Activated CD4-positive, alpha-beta T cell treated with anti-CD3 and anti-CD28 coated beads, Interleukin-2, amount 10 ng/mL, durations not matched to agents 7 days and 5 days (primary cell): ENCODE measurements at regions not wholly inside any gene's neighbourhood (a gene's known extent, or its start where the extent isn't known, plus 50 kb on each side); places are given as distances from the start of the nearest gene placed in this dataset.

ENCODE experiments used
- CTCF ChIA-PET: fragments of 350-600 bp; sonication (Branson Sonifier 250); formaldehyde crosslinking; loops from one replicate; lab custom pipeline; 2021; ENCODE audit warnings: antibody characterized with exemption; lab: Charles Lee
- POLR2A ChIA-PET: fragments of 350-600 bp; sonication (Branson Sonifier 250); formaldehyde crosslinking; loops from one replicate; lab custom pipeline; 2021; ENCODE audit warnings: antibody characterized with exemption; lab: Charles Lee
- DNase-seq: peaks from one replicate; pipeline ENCODE4 v3.0.0-alpha.2; 2020
- H3K27ac Mint-ChIP-seq: one replicate; pipeline ENCODE4 v1.8.0; 2021; ENCODE audit warnings: mild to moderate bottlenecking, moderate library complexity, mixed read lengths
- H3K27me3 Mint-ChIP-seq: one replicate; pipeline ENCODE4 v1.8.0; 2021; ENCODE audit warnings: mixed read lengths
- H3K36me3 Mint-ChIP-seq: one replicate; pipeline ENCODE4 v1.8.0; 2021; ENCODE audit warnings: low read depth, mixed read lengths
- H3K4me1 Mint-ChIP-seq: one replicate; pipeline ENCODE4 v1.8.0; 2021; ENCODE audit warnings: mixed read lengths
- H3K4me3 Mint-ChIP-seq: one replicate; pipeline ENCODE4 v1.8.0; 2021; ENCODE audit warnings: mild to moderate bottlenecking, moderate library complexity, mixed read lengths
- H3K9me3 Mint-ChIP-seq: one replicate; pipeline ENCODE4 v1.8.0; 2021; ENCODE audit warnings: mixed read lengths

DNA sequence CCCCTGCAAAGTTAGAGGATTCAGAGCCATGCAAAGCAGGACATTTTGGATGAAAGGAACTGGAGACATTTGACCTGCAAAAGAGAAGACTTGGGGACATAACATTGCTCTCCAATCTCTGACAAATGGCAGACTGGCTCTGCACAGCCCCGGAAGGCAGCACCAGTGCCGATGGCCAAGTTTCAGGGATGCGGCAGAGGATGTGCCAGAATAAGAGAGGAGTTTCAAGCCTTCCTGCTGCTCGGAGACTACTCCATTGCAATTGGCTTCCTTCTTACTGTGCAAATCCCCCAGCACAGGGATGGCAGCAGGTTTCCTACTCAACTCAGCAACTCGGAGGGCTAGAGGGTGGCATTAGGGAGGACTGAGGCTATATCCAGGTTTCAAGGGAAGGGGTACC, 268.8 kb upstream of the ZMIZ1 start:
- Mint-ChIP-seq H3K4me3 (no peak overlapping the region), H3K36me3 (no peaks in the 10 kb centered on the region), H3K27ac (no peak overlapping the region), H3K4me1 (no peaks in the 10 kb centered on the region), H3K9me3 (no peaks in the 10 kb centered on the region), H3K27me3 (peaks cover 4% of the 10 kb centered on the region)
- DNase-seq: no peak
- ChIA-PET POLR2A (no interaction called here), CTCF (no interaction called here)

DNA sequence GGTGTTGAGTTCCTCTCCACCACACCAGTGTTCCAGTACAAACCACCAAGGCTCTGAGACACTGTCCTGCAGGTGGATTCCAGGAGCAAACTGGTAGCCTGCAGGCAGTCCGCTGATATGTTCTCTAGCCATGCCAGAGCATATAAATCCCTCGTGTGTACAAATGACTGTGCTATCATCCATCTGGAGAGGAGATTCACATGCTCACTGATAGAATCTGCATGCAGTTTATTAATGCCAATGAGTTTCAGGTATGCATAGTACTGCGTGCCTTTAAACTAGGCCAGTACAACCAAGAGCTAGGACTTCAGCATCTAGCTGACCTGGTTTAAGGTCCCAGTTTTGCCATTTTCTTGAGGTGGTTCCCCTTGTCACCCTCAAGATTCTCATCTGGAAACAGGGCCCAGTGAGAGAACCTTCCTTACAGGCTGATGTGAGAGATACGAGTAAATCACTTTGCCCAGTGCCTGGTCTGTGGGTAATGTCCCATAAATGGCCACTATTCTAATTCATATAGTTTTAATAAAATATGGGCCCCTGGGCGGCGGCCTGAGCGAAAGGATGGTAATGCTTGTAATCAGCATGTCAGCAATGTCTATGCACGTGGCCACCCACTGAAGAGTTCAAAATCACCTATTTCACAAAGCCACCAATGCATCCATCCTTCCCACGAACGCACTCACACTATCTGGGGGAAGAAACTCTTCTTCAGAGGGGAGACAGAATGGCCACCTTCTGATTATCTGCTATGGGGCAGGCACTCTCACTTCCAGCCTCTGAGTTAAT, 268.0 kb upstream of the ZMIZ1 start:
- no peak for DNase-seq
- H3K27me3 Mint-ChIP-seq: peaks cover 4% of the 10 kb centered on the region
- ChIA-PET POLR2A (no interaction called here), CTCF (interaction anchor here (1.6 kb wide), 1 partner anchor 306 kb away, joined by 3 read pairs; no protein-coding TSS in a partner anchor)
- H3K36me3 Mint-ChIP-seq: no peaks in the 10 kb centered on the region
- no peaks in the 10 kb centered on the region for H3K9me3 Mint-ChIP-seq
- no peak overlapping the region for H3K4me3 Mint-ChIP-seq
- H3K27ac Mint-ChIP-seq: no peak overlapping the region
- no peaks in the 10 kb centered on the region for H3K4me1 Mint-ChIP-seq

DNA sequence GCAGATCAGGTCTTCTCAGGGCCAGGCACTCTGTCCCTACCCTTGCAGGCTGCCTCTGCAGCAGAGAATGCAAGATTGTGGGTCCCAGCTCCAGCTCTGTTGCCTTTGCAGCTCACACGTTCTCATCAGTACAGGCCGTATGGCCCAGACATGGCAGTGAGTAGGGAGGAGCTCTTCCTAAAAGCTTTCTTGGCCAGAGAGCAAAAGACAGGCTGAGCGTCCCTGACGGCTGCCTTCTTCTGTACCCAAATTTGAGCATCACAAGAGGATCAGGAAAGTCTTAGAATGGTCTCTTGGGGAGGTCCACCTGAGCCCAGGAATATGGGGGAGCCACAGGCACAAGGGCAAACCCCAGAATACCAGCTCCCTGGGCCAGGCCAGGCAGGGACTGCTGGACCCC, 266.3 kb upstream of the ZMIZ1 start:
- Mint-ChIP-seq H3K4me1 (no peaks in the 10 kb centered on the region), H3K27ac (no peak overlapping the region), H3K9me3 (no peaks in the 10 kb centered on the region), H3K36me3 (no peaks in the 10 kb centered on the region), H3K27me3 (peaks cover 4% of the 10 kb centered on the region), H3K4me3 (no peak overlapping the region)
- ChIA-PET POLR2A (no interaction called here), CTCF (interaction anchor here (1.6 kb wide), 1 partner anchor 304 kb away, joined by 3 read pairs; no protein-coding TSS in a partner anchor)
- DNase-seq: no peak

DNA sequence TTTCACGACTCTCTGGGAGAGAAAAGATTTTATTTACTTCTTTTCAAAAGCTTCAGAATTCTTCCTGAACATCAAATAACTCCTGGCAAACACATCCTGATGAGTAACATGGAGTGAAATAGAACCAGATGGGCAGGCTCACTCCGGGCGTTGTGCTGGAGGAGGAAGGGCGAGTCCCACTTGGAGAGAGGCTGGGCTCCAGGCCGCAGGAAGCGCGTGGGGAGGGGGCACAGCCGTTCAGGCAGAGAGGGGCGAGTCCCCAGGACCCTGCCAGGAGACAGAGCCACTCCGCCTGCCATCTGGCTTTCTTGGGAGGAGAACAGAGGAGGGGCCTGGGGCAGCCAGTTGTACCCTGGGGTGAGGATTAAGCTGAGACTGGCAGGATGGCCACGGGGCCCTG, 265.9 kb upstream of the ZMIZ1 start:
- no peaks in the 10 kb centered on the region for H3K4me1 Mint-ChIP-seq
- DNase-seq: no peak
- H3K27ac Mint-ChIP-seq: no peak overlapping the region
- H3K4me3 Mint-ChIP-seq: no peak overlapping the region
- H3K9me3 Mint-ChIP-seq: no peaks in the 10 kb centered on the region
- H3K36me3 Mint-ChIP-seq: no peaks in the 10 kb centered on the region
- ChIA-PET CTCF (interaction anchor here (1.3 kb wide), 1 partner anchor 8 kb away, joined by 3 read pairs; no protein-coding TSS in a partner anchor), POLR2A (no interaction called here)
- peaks cover 4% of the 10 kb centered on the region for H3K27me3 Mint-ChIP-seq

DNA sequence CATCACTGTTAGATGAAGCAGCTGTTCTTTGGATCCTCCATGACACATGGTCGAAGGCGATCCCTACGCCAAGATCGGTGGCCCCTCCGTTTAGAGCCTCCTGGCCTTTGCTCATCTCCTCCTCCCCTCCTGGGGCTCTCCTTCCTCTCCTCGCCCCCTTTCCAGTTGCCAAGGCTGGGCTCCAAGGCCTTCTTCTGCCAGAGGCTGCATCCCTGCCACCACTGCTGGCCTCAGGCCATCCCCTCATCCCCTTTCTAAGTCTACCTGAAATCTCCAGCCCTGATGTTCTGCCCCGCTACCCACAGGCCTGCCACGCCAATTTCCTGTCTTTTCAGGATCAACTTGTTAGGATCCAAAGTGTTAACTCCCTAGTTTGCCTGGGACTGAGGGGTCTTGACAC, 265.1 kb upstream of the ZMIZ1 start:
- H3K9me3 Mint-ChIP-seq: no peaks in the 10 kb centered on the region
- DNase-seq: no peak
- ChIA-PET CTCF (interaction anchor here (1.3 kb wide), 1 partner anchor 9 kb away, joined by 3 read pairs; no protein-coding TSS in a partner anchor), POLR2A (no interaction called here)
- H3K4me3 Mint-ChIP-seq: no peak overlapping the region
- no peak overlapping the region for H3K27ac Mint-ChIP-seq
- peaks cover 4% of the 10 kb centered on the region for H3K27me3 Mint-ChIP-seq
- no peaks in the 10 kb centered on the region for H3K36me3 Mint-ChIP-seq
- no peaks in the 10 kb centered on the region for H3K4me1 Mint-ChIP-seq

DNA sequence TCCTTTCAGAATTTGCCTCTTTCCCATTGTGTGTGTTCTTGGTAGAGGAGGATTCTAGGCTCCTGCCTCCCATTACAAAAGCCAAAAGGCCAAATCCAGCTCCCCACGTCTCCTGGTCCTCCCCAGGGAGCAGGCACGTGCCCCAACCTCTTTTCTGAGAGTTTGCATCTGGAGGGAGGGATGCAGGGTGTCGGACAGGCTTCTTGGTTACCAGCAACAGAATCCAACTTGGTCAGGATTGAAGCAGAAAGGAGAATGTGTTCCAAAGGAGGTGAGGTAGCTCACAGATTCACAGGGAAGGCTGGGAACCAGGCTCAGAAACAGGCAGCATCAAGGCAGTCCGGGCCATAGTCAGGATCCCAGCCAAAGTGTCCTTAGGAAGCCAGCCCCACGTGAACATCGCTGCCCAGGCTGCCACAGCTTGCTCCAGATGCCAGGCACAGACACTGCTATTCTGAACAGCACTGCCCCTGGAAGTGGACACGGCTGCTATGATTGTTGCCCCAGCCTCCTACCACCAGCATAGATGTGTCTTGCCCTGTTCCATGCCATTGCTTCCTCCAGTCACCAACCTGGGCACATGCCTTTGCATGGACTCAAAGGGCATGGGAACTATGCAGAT, 264.2 kb upstream of the ZMIZ1 start:
- Mint-ChIP-seq H3K9me3 (no peaks in the 10 kb centered on the region), H3K27ac (no peak overlapping the region), H3K27me3 (peaks cover 4% of the 10 kb centered on the region), H3K4me3 (no peak overlapping the region), H3K36me3 (no peaks in the 10 kb centered on the region), H3K4me1 (no peaks in the 10 kb centered on the region)
- no peak for DNase-seq
- POLR2A ChIA-PET: no interaction called here
- CTCF ChIA-PET: no interaction called here

DNA sequence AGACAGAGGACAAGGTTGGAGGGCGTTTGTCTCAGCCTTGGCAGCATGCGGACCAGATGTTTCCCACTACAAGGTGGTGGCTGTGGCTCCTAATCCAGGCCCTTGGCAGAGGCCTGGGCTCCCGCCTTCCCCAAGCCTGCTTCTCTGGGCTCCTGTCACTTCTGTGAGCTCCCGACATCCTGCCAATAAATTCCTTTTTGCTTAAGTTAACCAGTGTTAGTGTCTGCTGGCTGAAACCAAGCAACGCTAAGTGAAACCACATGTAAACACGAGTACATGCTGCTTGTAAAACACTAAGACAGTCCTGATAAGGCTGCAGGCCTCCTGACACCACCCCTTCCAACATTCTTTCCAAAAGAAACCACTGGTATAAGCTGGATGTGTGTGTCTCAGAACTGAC, 263.6 kb upstream of the ZMIZ1 start:
- Mint-ChIP-seq H3K36me3 (no peaks in the 10 kb centered on the region), H3K27ac (no peak overlapping the region), H3K4me1 (no peaks in the 10 kb centered on the region), H3K27me3 (peaks cover under 1% of the 10 kb centered on the region), H3K4me3 (no peak overlapping the region), H3K9me3 (no peaks in the 10 kb centered on the region)
- CTCF ChIA-PET: no interaction called here
- POLR2A ChIA-PET: no interaction called here
- DNase-seq: no peak

DNA sequence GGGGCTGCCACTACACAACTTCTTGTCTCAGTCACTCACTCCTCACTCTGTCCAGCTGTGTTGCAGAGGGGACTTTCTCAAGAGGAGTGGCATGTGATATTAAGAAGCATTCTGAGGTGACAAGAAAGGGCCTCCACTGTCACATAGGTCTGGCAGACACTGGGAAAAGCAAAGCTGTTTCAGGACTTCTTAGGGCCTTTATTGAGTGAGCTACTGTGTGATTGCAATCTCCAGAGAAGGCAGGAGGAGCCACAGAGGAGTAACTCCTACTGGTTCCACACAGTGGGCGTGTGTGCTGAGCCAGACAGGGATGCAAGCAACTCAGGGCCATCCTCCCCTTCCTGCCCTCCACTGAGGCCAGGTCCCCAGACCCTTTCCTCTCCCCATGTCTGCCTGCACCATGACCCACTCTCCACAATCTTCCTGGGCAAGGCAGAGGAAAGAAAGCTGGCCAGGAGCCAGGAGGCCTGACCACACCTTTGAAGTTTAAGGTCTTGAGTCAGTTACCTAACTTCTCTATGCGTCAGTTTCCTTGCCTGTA, 262.0 kb upstream of the ZMIZ1 start:
- Mint-ChIP-seq H3K27me3 (peaks cover 2% of the 10 kb centered on the region), H3K36me3 (no peaks in the 10 kb centered on the region), H3K4me3 (no peak overlapping the region), H3K9me3 (no peaks in the 10 kb centered on the region), H3K4me1 (no peaks in the 10 kb centered on the region), H3K27ac (no peak overlapping the region)
- ChIA-PET CTCF (no interaction called here), POLR2A (no interaction called here)
- no peak for DNase-seq

DNA sequence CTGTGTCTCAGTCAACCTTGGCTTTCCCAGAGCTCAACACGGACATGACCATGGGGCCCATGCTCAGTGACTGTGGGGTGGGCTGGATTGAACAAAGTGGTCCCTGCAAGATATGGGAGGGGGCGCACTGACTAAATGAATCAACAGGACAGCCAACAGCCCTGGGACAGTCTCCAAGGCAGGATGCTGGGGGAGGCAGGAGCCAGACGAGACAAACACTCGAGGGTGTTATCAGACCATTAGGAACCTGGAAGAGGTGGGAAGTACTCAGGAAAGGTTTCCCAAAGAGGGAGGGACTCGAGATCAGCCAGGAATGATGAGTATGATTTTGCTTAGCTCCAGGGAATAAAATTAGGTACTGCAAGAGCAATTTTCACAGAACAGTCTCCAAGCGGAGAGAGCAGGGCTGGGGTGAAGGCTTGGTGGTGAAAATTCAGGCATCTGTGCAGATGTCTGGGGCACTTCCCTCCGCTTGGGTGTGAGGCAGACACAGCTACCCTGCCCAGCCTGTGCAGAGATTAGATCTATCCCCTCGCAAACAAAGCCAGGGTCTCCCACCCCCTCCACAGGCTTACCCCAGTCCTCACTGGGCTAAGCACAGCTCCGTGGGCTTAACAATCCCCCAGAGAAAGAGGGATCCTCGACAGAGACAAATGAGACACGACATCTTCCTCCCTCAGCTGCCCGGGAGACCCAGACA, 261.1 kb upstream of the ZMIZ1 start:
- POLR2A ChIA-PET: interaction anchor here (0.6 to 0.7 kb wide), 2 partner anchors 37 to 56 kb away, joined by 3 to 4 read pairs; no protein-coding TSS in a partner anchor
- Mint-ChIP-seq H3K9me3 (no peaks in the 10 kb centered on the region), H3K27me3 (peaks cover 2% of the 10 kb centered on the region), H3K4me3 (no peak overlapping the region), H3K4me1 (no peaks in the 10 kb centered on the region), H3K27ac (no peak overlapping the region), H3K36me3 (no peaks in the 10 kb centered on the region)
- DNase-seq: no peak
- CTCF ChIA-PET: no interaction called here

DNA sequence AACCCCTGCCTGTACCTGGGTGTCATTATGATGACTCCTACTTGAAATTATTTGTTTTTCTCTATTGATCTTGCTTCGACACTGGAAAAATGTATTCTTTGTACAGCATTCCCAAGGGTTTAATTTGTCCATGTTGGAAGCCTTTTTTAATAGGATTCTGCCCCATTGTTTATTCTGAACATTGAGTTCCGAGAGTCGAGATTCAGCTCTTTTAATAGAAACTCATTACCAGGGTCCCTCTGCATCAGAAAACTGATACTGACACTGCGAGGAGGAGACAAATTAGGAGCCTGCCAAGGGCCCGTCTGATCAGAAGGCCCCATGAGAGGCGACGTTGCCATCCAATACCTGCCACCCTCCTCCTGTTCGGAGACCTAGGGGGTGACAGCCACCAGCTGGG, 260.5 kb upstream of the ZMIZ1 start:
- DNase-seq: no peak
- Mint-ChIP-seq H3K27ac (no peak overlapping the region), H3K4me3 (no peak overlapping the region), H3K9me3 (no peaks in the 10 kb centered on the region), H3K27me3 (peaks cover 2% of the 10 kb centered on the region), H3K4me1 (no peaks in the 10 kb centered on the region), H3K36me3 (no peaks in the 10 kb centered on the region)
- ChIA-PET POLR2A (interaction anchor here (0.7 kb wide), 1 partner anchor 56 kb away, joined by 4 read pairs; no protein-coding TSS in a partner anchor), CTCF (no interaction called here)

DNA sequence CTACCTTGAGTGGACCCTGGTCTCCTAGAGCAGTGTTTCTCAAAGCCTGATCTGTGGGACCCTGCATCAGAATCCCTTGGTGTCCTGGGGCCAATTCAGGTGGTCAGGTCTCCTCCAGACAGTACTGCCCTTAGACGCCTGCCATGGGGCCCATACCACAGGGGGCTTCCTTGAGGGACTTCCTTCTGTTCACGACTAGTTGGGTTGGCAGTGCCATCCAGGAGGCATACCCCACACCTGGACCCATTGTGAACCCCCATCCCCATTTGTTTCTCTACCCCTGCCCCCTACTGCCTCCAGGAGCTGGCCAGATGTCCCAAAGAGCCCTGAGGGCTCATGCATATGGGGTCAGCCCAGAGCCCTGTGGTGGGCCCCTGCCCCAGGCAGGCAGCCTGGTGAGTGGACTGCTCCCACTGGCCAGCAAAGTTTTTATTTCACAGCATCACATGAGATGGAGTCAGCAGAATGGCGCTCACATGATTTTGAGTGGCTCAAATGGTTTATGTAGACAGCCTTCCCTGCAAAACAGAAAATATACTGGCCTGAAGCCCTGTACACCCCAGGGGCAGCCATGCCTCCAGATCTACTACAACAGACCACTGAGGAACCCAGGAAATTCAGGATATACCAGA, 259.9 kb upstream of the ZMIZ1 start:
- Mint-ChIP-seq H3K36me3 (no peaks in the 10 kb centered on the region), H3K27me3 (peaks cover 2% of the 10 kb centered on the region), H3K9me3 (no peaks in the 10 kb centered on the region), H3K4me3 (no peak overlapping the region), H3K27ac (no peak overlapping the region), H3K4me1 (no peaks in the 10 kb centered on the region)
- ChIA-PET CTCF (interaction anchor here (0.6 kb wide), 1 partner anchor 286 kb away, joined by 3 read pairs; no protein-coding TSS in a partner anchor), POLR2A (no interaction called here)
- DNase-seq: no peak

DNA sequence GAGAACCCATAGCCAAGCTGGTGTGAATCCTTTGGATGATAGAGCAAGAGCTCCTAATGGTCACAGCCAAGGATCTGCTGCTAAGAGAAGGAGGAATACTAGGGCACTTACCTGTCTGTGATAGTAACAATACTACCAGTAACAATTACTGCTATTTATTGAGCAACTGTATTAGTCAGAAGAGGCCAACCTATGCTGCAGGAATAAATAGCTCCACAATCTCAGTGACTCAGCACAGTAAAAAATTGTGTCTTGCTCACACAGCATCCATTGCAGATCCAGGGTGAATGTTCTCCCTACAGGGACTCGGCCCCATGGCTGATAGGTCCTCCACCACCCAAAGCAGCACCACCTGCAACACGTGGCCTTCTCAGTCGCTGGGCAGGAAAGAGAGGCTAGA, 257.6 kb upstream of the ZMIZ1 start:
- DNase-seq: no peak
- Mint-ChIP-seq H3K9me3 (no peaks in the 10 kb centered on the region), H3K4me3 (no peak overlapping the region), H3K27ac (no peak overlapping the region), H3K36me3 (no peaks in the 10 kb centered on the region), H3K27me3 (peaks cover 6% of the 10 kb centered on the region), H3K4me1 (no peaks in the 10 kb centered on the region)
- ChIA-PET CTCF (no interaction called here), POLR2A (no interaction called here)
